Neutrophil (primary cell): ENCODE measurements at regions not wholly inside any gene's neighbourhood (a gene's known extent, or its start where the extent isn't known, plus 50 kb on each side); places are given as distances from the start of the nearest gene placed in this dataset.

Experiments used
- H3K27ac ChIP-seq: fragments of 200-600 bp; sonication (generic); 2 replicates; pipeline ENCODE4 v1.5.1; 2016; ENCODE audit warnings: mild to moderate bottlenecking, moderate library complexity
- H3K27me3 ChIP-seq: fragments of 200-600 bp; sonication (generic); 2 replicates; pipeline ENCODE4 v1.6.0; 2016; ENCODE audit warnings: mild to moderate bottlenecking
- H3K36me3 ChIP-seq: fragments of 200-600 bp; sonication (generic); 2 replicates; pipeline ENCODE4 v1.5.1; 2017
- H3K4me1 ChIP-seq, 2 experiments: fragments of 200-600 bp in 1 of 2; sonication (generic) in 1 of 2; 1 replicate in 1 of 2; 2 replicates in 1 of 2; pipeline versions ENCODE4 v1.5.1 to v1.6.1; 2013 to 2016; ENCODE audit warnings: low read depth in 1 of 2, low read length in 1 of 2, mild to moderate bottlenecking in 1 of 2, moderate library complexity in 1 of 2; ENCODE audit not compliant: control insufficient read depth in 1 of 2, insufficient read depth in 1 of 2
- H3K4me3 ChIP-seq, 2 experiments: fragments of 200-600 bp in 1 of 2; sonication (generic) in 1 of 2; 1 replicate in 1 of 2; 2 replicates in 1 of 2; pipeline ENCODE4 v1.5.1; 2013 to 2016; ENCODE audit warnings: low read depth in 1 of 2, low read length in 1 of 2, mild to moderate bottlenecking in 1 of 2, moderate library complexity in 1 of 2
- H3K9me3 ChIP-seq: fragments of 200-600 bp; sonication (generic); 2 replicates; pipeline ENCODE4 v1.5.1; 2016
- TF ChIP-seq, protein P1 (sequence below): fragments of 200-600 bp; sonication (generic); IDR thresholded peaks from 2 replicates; pipeline ENCODE4 v1.5.1; 2016; ENCODE audit warnings: antibody characterized with exemption

- H3K27ac ChIP-seq, result no peak overlapping the region
- no peaks in the 10 kb centered on the region for H3K9me3 ChIP-seq
- peaks cover 4 to 6% of the 10 kb centered on the region in 2 experiments for H3K4me1 ChIP-seq
- no peaks in the 10 kb centered on the region for H3K36me3 ChIP-seq
- no peak overlapping the region for H3K4me3 ChIP-seq
- TF ChIP-seq, protein P1, sequence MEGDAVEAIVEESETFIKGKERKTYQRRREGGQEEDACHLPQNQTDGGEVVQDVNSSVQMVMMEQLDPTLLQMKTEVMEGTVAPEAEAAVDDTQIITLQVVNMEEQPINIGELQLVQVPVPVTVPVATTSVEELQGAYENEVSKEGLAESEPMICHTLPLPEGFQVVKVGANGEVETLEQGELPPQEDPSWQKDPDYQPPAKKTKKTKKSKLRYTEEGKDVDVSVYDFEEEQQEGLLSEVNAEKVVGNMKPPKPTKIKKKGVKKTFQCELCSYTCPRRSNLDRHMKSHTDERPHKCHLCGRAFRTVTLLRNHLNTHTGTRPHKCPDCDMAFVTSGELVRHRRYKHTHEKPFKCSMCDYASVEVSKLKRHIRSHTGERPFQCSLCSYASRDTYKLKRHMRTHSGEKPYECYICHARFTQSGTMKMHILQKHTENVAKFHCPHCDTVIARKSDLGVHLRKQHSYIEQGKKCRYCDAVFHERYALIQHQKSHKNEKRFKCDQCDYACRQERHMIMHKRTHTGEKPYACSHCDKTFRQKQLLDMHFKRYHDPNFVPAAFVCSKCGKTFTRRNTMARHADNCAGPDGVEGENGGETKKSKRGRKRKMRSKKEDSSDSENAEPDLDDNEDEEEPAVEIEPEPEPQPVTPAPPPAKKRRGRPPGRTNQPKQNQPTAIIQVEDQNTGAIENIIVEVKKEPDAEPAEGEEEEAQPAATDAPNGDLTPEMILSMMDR, result no peak
- H3K27me3 ChIP-seq, result peaks cover 5% of the 10 kb centered on the region
Measured at GRCh38 chr15:69511716-69512340, 59.2 kb downstream of the RPLP1 start.

DNA sequence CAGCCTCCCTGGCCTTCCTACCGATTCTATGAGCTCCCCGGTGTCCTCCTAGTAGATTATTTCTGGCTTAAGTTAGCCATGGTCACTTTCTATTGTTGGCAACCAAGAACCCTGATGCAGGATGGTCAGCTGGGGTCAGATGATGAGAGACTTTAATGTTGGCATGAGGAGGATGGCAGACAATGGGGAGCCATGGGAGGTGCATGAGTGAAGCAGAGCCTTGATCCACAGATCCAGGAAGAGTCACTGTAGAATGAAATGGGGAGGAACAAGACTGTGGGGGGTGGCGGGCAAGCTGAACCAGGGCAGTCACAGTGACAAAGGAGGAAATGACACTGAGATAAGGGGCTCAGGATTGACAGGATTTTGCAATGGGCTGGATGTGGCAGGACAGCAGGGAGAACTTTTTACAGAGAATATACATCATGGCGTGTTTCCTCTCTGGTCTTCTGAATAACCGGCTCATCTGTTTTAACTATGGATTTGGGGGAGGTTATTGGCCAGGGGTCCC, 60.9 kb downstream of the RPLP1 start:
- Histone ChIP-seq H3K27me3 (peaks cover 5% of the 10 kb centered on the region), H3K4me1 (peaks cover 4 to 6% of the 10 kb centered on the region in 2 experiments), H3K4me3 (no peak overlapping the region), H3K27ac (no peak overlapping the region), H3K36me3 (no peaks in the 10 kb centered on the region), H3K9me3 (no peaks in the 10 kb centered on the region)
- TF ChIP-seq, protein P1, result no peak

- TF ChIP-seq, protein P1, result no peak
- H3K4me3 ChIP-seq, result no peak overlapping the region
Measured at GRCh38 chr15:69513986-69514385, 61.4 kb downstream of the RPLP1 start.

DNA sequence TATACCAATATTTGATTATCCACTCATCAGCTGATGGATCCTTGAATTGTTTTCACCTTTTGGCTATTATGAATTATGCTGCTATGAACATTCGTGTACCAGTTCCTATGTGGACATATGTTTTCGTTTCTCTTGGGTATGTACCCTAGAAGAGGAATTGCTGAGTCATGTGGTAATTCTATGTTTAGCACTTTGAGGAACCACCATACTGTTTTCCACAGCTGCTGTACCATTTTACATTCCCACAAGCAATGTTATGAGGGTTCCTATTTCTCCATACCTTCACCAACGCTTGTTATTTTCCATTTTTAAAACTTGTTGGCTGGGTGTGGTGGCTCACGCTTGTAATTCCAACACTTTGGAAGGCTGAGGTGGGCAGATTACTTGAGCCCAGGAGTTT, 62.9 kb downstream of the RPLP1 start:
- Histone ChIP-seq H3K27me3 (peaks cover 5% of the 10 kb centered on the region), H3K9me3 (no peaks in the 10 kb centered on the region), H3K36me3 (no peaks in the 10 kb centered on the region), H3K4me1 (peaks cover 4 to 6% of the 10 kb centered on the region in 2 experiments), H3K4me3 (no peak overlapping the region), H3K27ac (peak overlapping the region; percentile 20)
- TF ChIP-seq, protein P1, result no peak

More at GRCh38 chr15:69513986-69514385, 61.4 kb downstream of the RPLP1 start:
- Histone ChIP-seq H3K27ac (no peak overlapping the region), H3K36me3 (no peaks in the 10 kb centered on the region), H3K9me3 (no peaks in the 10 kb centered on the region), H3K4me1 (peaks cover 4 to 6% of the 10 kb centered on the region in 2 experiments), H3K27me3 (peaks cover 5% of the 10 kb centered on the region)

- Histone ChIP-seq H3K27ac (peak overlapping the region; percentile 20), H3K27me3 (peaks cover 5% of the 10 kb centered on the region), H3K4me3 (no peak overlapping the region), H3K36me3 (no peaks in the 10 kb centered on the region), H3K9me3 (no peaks in the 10 kb centered on the region), H3K4me1 (peaks cover 4 to 6% of the 10 kb centered on the region in 2 experiments)
- TF ChIP-seq, protein P1, result no peak
Measured at GRCh38 chr15:69515926-69516325, 63.3 kb downstream of the RPLP1 start.
